Tongue (tissue), 1 donor: ENCODE measurements at regions not wholly inside any gene's neighbourhood (a gene's known extent, or its start where the extent isn't known, plus 50 kb on each side); places are given as distances from the start of the nearest gene placed in this dataset.
"Not testable (repeated sequence)": the region's sequence is repeated elsewhere in the genome, so short reads cannot be mapped to it uniquely, and the experiment has no call there.

Experiments used
- DNase-seq: peaks from one replicate; pipeline ENCODE4 v3.0.0-alpha.2; 2015

DNA sequence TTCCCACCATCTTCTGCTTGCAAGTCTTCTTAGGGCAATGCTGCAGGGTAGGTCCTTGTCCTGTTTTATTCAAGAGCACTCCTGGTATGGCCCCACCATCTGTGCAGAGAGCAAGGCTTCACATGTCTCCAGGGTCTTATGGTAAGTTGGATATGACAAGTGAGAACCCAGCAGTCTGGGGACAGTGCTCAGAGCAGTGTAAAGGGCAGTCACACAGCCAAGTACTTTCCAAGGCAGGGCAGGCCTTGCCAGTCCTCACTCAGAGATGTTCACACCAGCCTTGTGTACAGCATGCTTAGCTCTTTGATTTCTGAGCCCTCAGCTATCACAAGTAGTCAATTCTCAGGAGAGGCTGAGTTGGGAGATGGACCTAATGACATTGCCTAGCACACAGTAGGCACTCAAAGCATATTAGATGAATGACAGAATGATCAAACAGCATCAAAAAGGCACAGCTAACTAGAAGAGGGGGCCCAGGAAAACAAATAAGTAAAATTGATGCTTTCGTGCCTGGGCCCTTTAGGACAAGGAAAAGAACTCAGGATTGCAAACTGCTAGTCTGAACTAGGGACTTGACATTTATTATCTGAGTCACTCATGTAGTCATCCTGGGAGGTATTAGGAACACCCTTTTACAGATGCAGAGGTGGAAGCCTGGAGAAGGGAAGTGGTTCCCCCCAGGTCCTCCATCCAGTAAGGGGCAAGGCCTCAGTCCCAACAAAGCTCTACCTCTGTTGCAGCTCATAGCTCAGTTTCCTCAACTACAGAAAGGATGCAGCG, 86.7 kb upstream of the CTAGE1 start:
- DNase-seq: no peak

- peak; percentile 8 for DNase-seq
These were observed 87.5 kb upstream of the CTAGE1 start for GRCh38 chr18:22505141-22505591.

DNA sequence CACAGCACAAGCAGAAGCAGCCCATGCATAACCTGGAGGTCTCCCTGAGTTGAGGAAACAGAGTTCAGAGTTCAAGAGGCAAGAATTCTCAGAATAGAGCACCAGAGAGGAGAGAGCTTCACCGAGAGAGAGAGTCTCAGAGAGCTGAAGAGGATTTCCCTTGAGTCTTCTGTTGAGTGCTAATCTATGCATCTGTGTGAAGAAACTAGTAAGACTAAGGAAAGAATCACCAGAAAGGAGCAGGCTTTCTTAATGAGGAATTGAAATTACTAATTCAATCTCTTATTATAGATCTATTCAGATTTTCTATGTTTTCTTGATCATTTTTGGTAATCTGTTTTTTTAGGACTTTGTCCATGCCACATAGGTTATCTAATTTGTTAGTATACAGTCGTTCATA, 89.3 kb upstream of the CTAGE1 start:
- DNase-seq: no peak

- no peak for DNase-seq
These were observed 91.7 kb upstream of the CTAGE1 start for GRCh38 chr18:22509423-22509822.

DNA sequence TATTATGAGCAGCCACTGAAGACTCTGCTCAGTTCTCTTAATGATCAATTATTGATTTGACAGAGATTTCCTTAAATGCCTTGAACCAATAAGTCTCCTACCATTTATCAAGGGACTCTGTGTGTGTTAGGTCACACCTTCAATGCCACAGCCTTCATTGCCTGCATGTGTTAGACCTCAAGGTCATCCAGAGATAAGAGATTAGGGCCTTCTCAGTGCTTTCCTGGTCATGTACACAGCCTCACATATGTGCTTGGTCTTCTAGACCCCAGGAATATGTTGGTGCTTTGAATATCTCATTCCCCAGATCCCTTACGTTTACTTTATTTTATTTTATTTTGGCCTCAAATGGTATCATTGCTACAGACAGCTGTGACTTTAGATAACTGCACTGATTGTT, 93.0 kb upstream of the CTAGE1 start:
- DNase-seq: no peak

GRCh38 chr18:22513721-22514481, 96.2 kb upstream of the CTAGE1 start:
- DNase-seq: no peak

- no peak for DNase-seq
These were observed 96.9 kb upstream of the CTAGE1 start for GRCh38 chr18:22514655-22515054.

- DNase-seq: no peak
These were observed 97.5 kb upstream of the CTAGE1 start for GRCh38 chr18:22515250-22515649.

- no peak for DNase-seq
These were observed 99.6 kb upstream of the CTAGE1 start for GRCh38 chr18:22517356-22517755.

DNA sequence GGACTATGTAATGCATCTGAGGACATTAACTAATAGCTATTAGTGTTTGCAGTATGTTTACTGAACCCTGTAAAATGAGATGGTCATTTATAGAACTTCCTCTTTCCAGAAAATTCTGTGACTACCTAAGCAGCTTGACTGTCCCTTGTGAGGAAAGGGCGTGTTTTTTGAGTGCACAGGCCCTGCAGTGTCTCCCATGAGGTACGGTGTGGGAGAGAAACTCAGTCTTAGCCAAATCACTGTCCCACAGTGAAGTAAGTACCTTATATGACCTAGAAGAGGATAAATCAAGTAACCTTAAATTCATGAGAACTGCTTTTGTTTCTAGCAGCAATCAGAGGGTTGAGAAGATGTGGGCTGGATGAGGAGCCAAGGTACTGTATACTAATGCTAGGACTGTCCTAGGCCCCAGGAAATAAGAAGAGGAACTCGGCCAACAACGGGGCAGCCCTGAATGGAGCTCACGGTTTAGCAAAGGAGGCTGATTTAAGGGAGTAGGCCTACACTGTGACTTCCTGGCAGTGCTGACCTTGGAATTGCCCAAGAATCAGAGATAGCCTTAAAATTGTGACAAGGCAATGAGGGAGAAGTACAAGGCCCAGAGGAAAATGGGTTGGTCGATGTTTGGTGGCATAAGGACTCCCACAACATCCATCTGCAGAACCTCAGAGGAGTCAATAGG, 103.5 kb upstream of the CTAGE1 start:
- DNase-seq: no peak

- DNase-seq: no peak
These were observed 105.8 kb upstream of the CTAGE1 start for GRCh38 chr18:22523481-22523880.

DNA sequence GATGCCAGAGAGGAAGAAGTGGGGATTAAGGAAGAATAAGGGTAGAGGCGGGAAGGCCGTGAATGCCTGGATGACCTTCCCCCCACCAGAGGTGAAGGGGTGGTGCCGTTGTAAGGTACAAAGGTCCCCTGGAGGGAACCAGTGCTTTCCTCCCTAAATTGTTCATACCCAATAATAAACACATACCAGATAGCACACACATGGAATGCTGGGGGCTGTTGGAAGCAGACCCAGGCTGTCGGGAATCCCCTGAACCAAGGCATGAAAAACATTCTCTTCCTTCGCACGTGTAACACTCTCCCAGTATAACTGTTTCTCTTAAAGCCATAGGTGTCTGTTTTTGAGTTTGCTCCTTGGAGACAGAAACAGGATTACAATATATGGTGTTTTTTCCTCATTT, 107.1 kb upstream of the CTAGE1 start:
- DNase-seq: no peak

GRCh38 chr18:22525313-22525712, 107.6 kb upstream of the CTAGE1 start:
- DNase-seq: no peak

- DNase-seq: no peak
These were observed 108.2 kb upstream of the CTAGE1 start for GRCh38 chr18:22525883-22526282.

- no peak for DNase-seq
These were observed 110.6 kb upstream of the CTAGE1 start for GRCh38 chr18:22528291-22528690.

- not testable (repeated sequence) for DNase-seq
These were observed 117.0 kb upstream of the CTAGE1 start for GRCh38 chr18:22534706-22535105.

DNA sequence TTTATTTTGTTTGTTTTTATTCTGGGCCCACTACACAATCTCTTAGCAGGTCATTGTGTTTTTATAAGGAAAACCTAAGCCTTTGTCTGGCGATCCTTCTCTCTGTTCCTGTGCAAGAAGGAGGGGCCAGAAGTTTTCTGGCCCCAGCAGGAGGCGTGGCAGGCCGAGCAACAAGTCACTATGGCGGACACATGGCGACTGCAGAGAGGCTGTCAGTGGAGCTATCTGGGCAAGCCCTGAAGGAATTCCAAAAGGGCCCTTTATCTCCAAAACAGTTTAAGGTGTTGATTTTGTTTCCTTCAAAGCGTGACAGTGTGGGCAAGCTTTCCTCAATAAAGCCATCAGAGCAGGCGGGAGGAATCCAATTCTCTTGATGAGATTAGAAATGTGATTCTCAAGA, 118.8 kb upstream of the CTAGE1 start:
- DNase-seq: no peak

DNA sequence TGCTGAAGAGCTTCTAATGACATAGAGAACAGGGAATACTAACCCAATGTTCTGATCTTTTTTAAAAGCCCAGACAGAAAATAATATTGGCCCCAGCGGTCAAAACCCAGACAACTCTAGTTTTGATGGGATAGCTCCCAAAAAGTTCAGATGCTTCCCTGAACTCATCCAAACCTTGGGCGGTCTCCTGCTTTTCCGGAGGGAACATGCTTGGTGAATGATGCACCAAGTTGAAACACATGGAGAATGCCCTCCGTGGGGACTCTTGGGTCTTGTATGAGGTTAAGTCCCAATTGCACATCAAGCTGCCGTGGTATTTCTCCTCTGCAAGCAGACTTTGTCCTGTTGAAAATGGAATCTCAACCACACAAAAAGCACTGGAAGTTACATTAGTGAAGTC, 120.7 kb upstream of the CTAGE1 start:
- no peak for DNase-seq

- no peak for DNase-seq
These were observed 121.5 kb upstream of the CTAGE1 start for GRCh38 chr18:22539051-22539765.

DNA sequence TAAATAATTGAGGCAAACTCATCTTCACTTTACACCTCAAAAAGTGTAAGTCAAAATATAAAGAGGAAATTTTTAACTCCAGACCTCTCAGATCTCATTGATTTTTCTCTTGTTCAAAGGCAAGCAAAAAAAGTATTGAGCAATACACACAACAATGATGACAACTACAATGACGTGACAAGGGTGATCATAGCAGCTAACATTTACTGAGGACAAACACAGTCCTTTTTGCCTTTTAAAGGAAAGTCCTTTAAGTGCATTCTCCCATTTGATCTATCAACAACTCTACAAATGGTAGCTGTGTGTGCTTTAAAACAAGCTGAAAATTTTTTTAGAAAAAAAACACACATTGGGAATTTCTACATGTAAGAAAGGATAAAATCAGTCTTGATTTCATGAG, 123.5 kb upstream of the CTAGE1 start:
- DNase-seq: no peak

- DNase-seq: no peak
These were observed 124.7 kb upstream of the CTAGE1 start for GRCh38 chr18:22542406-22542835.

- DNase-seq: no peak
These were observed 126.1 kb upstream of the CTAGE1 start for GRCh38 chr18:22543769-22544168.
